GM12874 (cell line): ENCODE measurements at regions not wholly inside any gene's neighbourhood (a gene's known extent, or its start where the extent isn't known, plus 50 kb on each side); places are given as distances from the start of the nearest gene placed in this dataset.

ENCODE experiments used
- TF ChIP-seq, protein P1 (sequence below): IDR thresholded peaks from 2 replicates; pipeline ENCODE4 v1.5.1; 2011; ENCODE audit warnings: low read depth, mild to moderate bottlenecking, control low read depth, low read length, moderate library complexity; ENCODE audit not compliant: insufficient read depth

- TF ChIP-seq, protein P1, sequence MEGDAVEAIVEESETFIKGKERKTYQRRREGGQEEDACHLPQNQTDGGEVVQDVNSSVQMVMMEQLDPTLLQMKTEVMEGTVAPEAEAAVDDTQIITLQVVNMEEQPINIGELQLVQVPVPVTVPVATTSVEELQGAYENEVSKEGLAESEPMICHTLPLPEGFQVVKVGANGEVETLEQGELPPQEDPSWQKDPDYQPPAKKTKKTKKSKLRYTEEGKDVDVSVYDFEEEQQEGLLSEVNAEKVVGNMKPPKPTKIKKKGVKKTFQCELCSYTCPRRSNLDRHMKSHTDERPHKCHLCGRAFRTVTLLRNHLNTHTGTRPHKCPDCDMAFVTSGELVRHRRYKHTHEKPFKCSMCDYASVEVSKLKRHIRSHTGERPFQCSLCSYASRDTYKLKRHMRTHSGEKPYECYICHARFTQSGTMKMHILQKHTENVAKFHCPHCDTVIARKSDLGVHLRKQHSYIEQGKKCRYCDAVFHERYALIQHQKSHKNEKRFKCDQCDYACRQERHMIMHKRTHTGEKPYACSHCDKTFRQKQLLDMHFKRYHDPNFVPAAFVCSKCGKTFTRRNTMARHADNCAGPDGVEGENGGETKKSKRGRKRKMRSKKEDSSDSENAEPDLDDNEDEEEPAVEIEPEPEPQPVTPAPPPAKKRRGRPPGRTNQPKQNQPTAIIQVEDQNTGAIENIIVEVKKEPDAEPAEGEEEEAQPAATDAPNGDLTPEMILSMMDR = no peak
Observed at GRCh38 chr15:52936489-52936888, 146.4 kb upstream of the ONECUT1 start.

DNA sequence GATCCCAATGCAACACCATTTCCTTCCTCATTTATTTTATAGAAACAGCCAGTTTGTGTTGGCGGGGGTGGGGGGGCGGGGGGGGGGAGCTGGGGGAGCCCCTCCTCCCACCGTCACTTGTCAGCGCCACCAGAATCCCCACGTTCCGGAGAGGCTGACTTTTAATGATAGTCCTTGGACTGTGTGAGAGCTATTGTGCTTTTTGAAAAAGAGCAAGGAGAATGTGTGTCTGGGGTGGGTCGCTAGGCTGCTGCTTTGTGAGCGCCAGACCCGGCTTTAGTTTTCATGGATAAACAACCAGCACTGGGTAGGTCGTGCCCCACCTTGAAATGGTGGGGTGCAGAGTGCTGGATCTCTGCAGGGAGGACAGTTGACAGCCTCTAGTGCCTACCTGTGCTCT, 135.0 kb upstream of the ONECUT1 start:
- TF ChIP-seq, protein P1 = no peak

DNA sequence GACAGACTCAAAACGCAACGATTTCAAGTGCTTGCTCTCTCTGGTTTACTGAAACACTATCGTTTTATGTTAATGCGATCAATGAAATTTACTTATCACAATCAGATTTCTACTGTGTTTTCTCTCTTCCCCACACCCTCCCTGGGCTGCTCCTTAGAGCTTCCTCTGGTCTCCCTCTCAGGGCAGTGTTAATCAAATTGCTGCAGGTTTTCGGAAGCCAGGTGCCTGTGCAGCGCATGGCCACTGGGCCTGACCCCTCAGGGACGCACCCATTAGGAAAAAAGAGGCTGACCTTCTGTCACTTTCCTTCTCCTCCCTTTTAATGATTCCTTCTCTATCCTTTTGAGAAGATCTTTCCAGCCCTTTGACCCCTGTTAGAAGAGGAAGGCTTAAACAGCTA, 134.5 kb upstream of the ONECUT1 start:
- TF ChIP-seq, protein P1 = no peak

GRCh38 chr15:52923626-52924025, 133.5 kb upstream of the ONECUT1 start:
- TF ChIP-seq, protein P1 = no peak

- TF ChIP-seq, protein P1 = no peak
Observed at GRCh38 chr15:52922871-52923270, 132.7 kb upstream of the ONECUT1 start.

DNA sequence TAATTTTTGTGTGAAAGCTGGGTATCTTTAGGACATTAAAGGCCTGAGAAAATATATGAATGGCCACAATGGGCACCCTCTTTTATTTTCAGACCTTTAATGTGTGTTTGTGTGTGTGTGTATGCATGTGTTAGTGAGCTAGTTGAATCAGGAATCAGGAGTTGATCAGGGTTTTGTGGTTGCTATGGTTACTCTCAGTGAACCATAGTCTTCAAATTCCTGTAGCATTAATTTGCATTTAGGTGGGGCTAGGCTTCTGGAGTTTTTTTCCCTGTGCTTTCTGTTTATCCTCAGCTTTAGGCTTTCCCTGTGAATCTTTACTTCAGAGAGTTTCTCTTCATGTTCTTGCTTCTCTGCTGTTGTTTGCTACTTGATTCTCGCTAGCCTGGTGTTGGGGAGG, 122.0 kb upstream of the ONECUT1 start:
- TF ChIP-seq, protein P1 = no peak

GRCh38 chr15:52893338-52893737, 103.2 kb upstream of the ONECUT1 start:
- TF ChIP-seq, protein P1 = no peak

DNA sequence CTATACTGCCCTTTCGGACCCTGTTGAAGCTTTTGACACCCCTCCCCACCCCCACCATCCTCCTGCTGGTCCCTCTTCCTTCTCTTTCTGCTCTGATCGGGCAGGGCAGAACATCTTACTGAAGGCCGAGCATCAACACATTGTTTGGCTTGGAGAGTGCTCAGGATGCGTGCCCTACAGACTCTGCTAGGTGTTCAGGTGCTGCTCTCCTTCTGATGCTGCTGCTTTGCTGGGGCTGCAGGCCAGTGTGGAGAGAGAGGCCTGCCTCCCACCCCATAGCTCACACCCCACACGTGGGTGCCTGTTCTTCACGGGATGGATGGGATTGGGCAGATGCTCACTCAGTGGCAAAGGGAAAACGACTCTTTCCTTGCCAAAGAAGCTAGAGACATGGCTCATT, 89.8 kb upstream of the ONECUT1 start:
- TF ChIP-seq, protein P1 = no peak
